ENCODE measurements at regions not wholly inside any gene's neighbourhood (a gene's known extent, or its start where the extent isn't known, plus 50 kb on each side); places are given as distances from the start of the nearest gene placed in this dataset.
"Not testable (repeated sequence)": the region's sequence is repeated elsewhere in the genome, so short reads cannot be mapped to it uniquely, and the experiment has no call there.

GRCh38 chr1:31515936-31516335 is 60.4 kb upstream of the TINAGL1 start:
- no peaks in the 10 kb centered on the region for H3F3A ChIP-seq (ENCODE audit: insufficient read depth)
- H3K27me3 ChIP-seq (replicated peaks; ENCODE audit: insufficient read depth) = peaks cover 44% of the 10 kb centered on the region
- no peak for DNase-seq
- no peak overlapping the region for H3K9ac ChIP-seq
- TF ChIP-seq EZH2phosphoT487 (IDR thresholded peaks at IDR 0.05; ENCODE audit: insufficient read depth, low read depth) = no peak
- no peak for TF ChIP-seq EZH2 (IDR thresholded peaks at IDR 0.05; ENCODE audit: insufficient read depth, poor library complexity, severe bottlenecking)
- H3K36me3 ChIP-seq (ENCODE audit: low read depth) = no peaks in the 10 kb centered on the region
- in situ Hi-C loops (cut with MboI) = no loop called here
- no peak overlapping the region for H3K4me2 ChIP-seq (ENCODE audit: unreplicated experiment)
- WGBS, 2 experiments (ENCODE audit: low coverage in 1 of 2, low lambda C conversion rate in 2 of 2, missing lambda C conversion rate in 2 of 2) = 60 to 68% methylated on average over 4 of the region's 4 CpGs
- H3K9me2 ChIP-seq (ENCODE audit: insufficient read depth) = no peaks in the 10 kb centered on the region
- H3K79me2 ChIP-seq (ENCODE audit: insufficient read depth) = no peaks in the 10 kb centered on the region
- no peaks in the 10 kb centered on the region for H3K9me3 ChIP-seq (ENCODE audit: low read depth)
- no peaks in the 10 kb centered on the region for H3K4me1 ChIP-seq (ENCODE audit: insufficient read depth)
- no peak overlapping the region for H3K4me3 ChIP-seq
- H2AFZ ChIP-seq = no peak overlapping the region
- no peak overlapping the region for H3K27ac ChIP-seq
- H4K20me1 ChIP-seq (ENCODE audit: insufficient read depth) = no peaks in the 10 kb centered on the region

- no peaks in the 10 kb centered on the region for H4K20me1 ChIP-seq (ENCODE audit: insufficient read depth)
- no peak for TF ChIP-seq EZH2phosphoT487 (IDR thresholded peaks at IDR 0.05; ENCODE audit: insufficient read depth, low read depth)
- WGBS, 2 experiments (ENCODE audit: low coverage in 1 of 2, low lambda C conversion rate in 2 of 2, missing lambda C conversion rate in 2 of 2) = 48 to 51% methylated on average over 5 of the region's 5 CpGs
- H3K9ac ChIP-seq = no peak overlapping the region
- in situ Hi-C loops (cut with MboI) = no loop called here
- H3K27ac ChIP-seq = no peak overlapping the region
- no peak overlapping the region for H3K4me2 ChIP-seq (ENCODE audit: unreplicated experiment)
- H3K9me3 ChIP-seq (ENCODE audit: low read depth) = no peaks in the 10 kb centered on the region
- no peaks in the 10 kb centered on the region for H3K79me2 ChIP-seq (ENCODE audit: insufficient read depth)
- H3K4me1 ChIP-seq (ENCODE audit: insufficient read depth) = no peaks in the 10 kb centered on the region
- H3K9me2 ChIP-seq (ENCODE audit: insufficient read depth) = no peaks in the 10 kb centered on the region
- no peak overlapping the region for H2AFZ ChIP-seq
- H3K36me3 ChIP-seq (ENCODE audit: low read depth) = no peaks in the 10 kb centered on the region
- no peak overlapping the region for H3K4me3 ChIP-seq
- peaks cover 40% of the 10 kb centered on the region for H3K27me3 ChIP-seq (replicated peaks; ENCODE audit: insufficient read depth)
- no peak for DNase-seq
- H3F3A ChIP-seq (ENCODE audit: insufficient read depth) = no peaks in the 10 kb centered on the region
These were observed 59.0 kb upstream of the TINAGL1 start for GRCh38 chr1:31517301-31517700.

- peaks cover 33% of the 10 kb centered on the region for H3K27me3 ChIP-seq (replicated peaks; ENCODE audit: insufficient read depth)
- in situ Hi-C loops (cut with MboI); H4K20me1 ChIP-seq (ENCODE audit: insufficient read depth); H3K9me2 ChIP-seq (ENCODE audit: insufficient read depth); H3K4me2 ChIP-seq (ENCODE audit: unreplicated experiment); H3K27ac ChIP-seq; H3K36me3 ChIP-seq (ENCODE audit: low read depth); H3K4me3 ChIP-seq; H3K4me1 ChIP-seq (ENCODE audit: insufficient read depth); H3K9ac ChIP-seq; H3F3A ChIP-seq (ENCODE audit: insufficient read depth); H3K79me2 ChIP-seq (ENCODE audit: insufficient read depth); DNase-seq; H3K9me3 ChIP-seq (ENCODE audit: low read depth); H2AFZ ChIP-seq: not testable (repeated sequence)
- WGBS, 2 experiments (ENCODE audit: low coverage in 1 of 2, low lambda C conversion rate in 2 of 2, missing lambda C conversion rate in 2 of 2) = 81 to 89% methylated on average over 2 of the region's 2 CpGs
These were observed 58.3 kb upstream of the TINAGL1 start for GRCh38 chr1:31517986-31518385.

GRCh38 chr1:31521761-31522555 is 54.4 kb upstream of the TINAGL1 start:
- Histone ChIP-seq H3K79me2 (ENCODE audit: insufficient read depth) (no peaks in the 10 kb centered on the region), H3K4me2 (ENCODE audit: unreplicated experiment) (no peak overlapping the region), H3K4me1 (ENCODE audit: insufficient read depth) (no peaks in the 10 kb centered on the region), H3K4me3 (no peak overlapping the region), H4K20me1 (ENCODE audit: insufficient read depth) (no peaks in the 10 kb centered on the region), H3K36me3 (ENCODE audit: low read depth) (no peaks in the 10 kb centered on the region), H2AFZ (no peak overlapping the region), H3K9ac (no peak overlapping the region), H3K27me3 (replicated peaks; ENCODE audit: insufficient read depth) (peaks cover 18% of the 10 kb centered on the region), H3K27ac (no peak overlapping the region), H3K9me2 (ENCODE audit: insufficient read depth) (no peaks in the 10 kb centered on the region), H3K9me3 (ENCODE audit: low read depth) (no peaks in the 10 kb centered on the region), H3F3A (ENCODE audit: insufficient read depth) (no peaks in the 10 kb centered on the region)
- in situ Hi-C loops (cut with MboI) = no loop called here
- TF ChIP-seq EZH2 (IDR thresholded peaks at IDR 0.05; ENCODE audit: insufficient read depth, poor library complexity, severe bottlenecking) (no peak), EZH2phosphoT487 (IDR thresholded peaks at IDR 0.05; ENCODE audit: insufficient read depth, low read depth) (no peak)
- 78 to 79% methylated on average over 14 of the region's 14 CpGs for WGBS, 2 experiments (ENCODE audit: low coverage in 1 of 2, low lambda C conversion rate in 2 of 2, missing lambda C conversion rate in 2 of 2)
- no peak for DNase-seq

GRCh38 chr1:31522556-31522845 is 53.8 kb upstream of the TINAGL1 start:
- no peaks in the 10 kb centered on the region for H3K4me1 ChIP-seq (ENCODE audit: insufficient read depth)
- H3K27ac ChIP-seq = no peak overlapping the region
- H3K36me3 ChIP-seq (ENCODE audit: low read depth) = no peaks in the 10 kb centered on the region
- H3F3A ChIP-seq (ENCODE audit: insufficient read depth) = no peaks in the 10 kb centered on the region
- H3K27me3 ChIP-seq (replicated peaks; ENCODE audit: insufficient read depth) = peaks cover 17% of the 10 kb centered on the region
- no peaks in the 10 kb centered on the region for H3K9me2 ChIP-seq (ENCODE audit: insufficient read depth)
- DNase-seq = no peak
- H3K9ac ChIP-seq = no peak overlapping the region
- H3K4me2 ChIP-seq (ENCODE audit: unreplicated experiment) = no peak overlapping the region
- H3K9me3 ChIP-seq (ENCODE audit: low read depth) = no peaks in the 10 kb centered on the region
- no peak for TF ChIP-seq EZH2phosphoT487 (IDR thresholded peaks at IDR 0.05; ENCODE audit: insufficient read depth, low read depth)
- TF ChIP-seq EZH2 (IDR thresholded peaks at IDR 0.05; ENCODE audit: insufficient read depth, poor library complexity, severe bottlenecking) = no peak
- H2AFZ ChIP-seq = no peak overlapping the region
- WGBS, 2 experiments (ENCODE audit: low coverage in 1 of 2, low lambda C conversion rate in 2 of 2, missing lambda C conversion rate in 2 of 2) = 37 to 38% methylated on average over 5 of the region's 5 CpGs
- no peak overlapping the region for H3K4me3 ChIP-seq
- no peaks in the 10 kb centered on the region for H4K20me1 ChIP-seq (ENCODE audit: insufficient read depth)
- no peaks in the 10 kb centered on the region for H3K79me2 ChIP-seq (ENCODE audit: insufficient read depth)
- in situ Hi-C loops (cut with MboI) = no loop called here
